ENCODE measurements at regions not wholly inside any gene's neighbourhood (a gene's known extent, or its start where the extent isn't known, plus 50 kb on each side); places are given as distances from the start of the nearest gene placed in this dataset.

- no peak for TF ChIP-seq CTCF (IDR thresholded peaks at IDR 0.05)
- TF ChIP-seq POLR2A (IDR thresholded peaks at IDR 0.05): no peak
Observed at GRCh38 chr3:152638214-152638613, 196.7 kb upstream of the P2RY1 start.

Data from uterus (tissue), 2 donors.